Liver (tissue), 8 donors: ENCODE measurements at regions not wholly inside any gene's neighbourhood (a gene's known extent, or its start where the extent isn't known, plus 50 kb on each side); places are given as distances from the start of the nearest gene placed in this dataset.

Experiments
- DNase-seq: peaks from one replicate; pipeline ENCODE4 v3.0.0-alpha.2; 2017; ENCODE audit warnings: low spot score
- H3K27ac ChIP-seq, 2 donors: one replicate each; pipeline ENCODE4 v1.7.0; 2013; ENCODE audit warnings: inconsistent platforms in 2 of 2, low read length in 2 of 2, control low read depth in 1 of 2, low read depth in 1 of 2, mild to moderate bottlenecking in 1 of 2
- H3K27me3 ChIP-seq, 4 donors: one replicate each; pipeline versions ENCODE4 v1.6.1 to v1.7.0; 2013; ENCODE audit warnings: low read length in 3 of 4, inconsistent platforms in 1 of 4, mild to moderate bottlenecking in 1 of 4, moderate library complexity in 1 of 4; ENCODE audit not compliant: control insufficient read depth in 4 of 4, insufficient read depth in 4 of 4
- H3K36me3 ChIP-seq, 4 donors: one replicate each; pipeline versions ENCODE4 v1.6.1 to v1.7.0; 2013; ENCODE audit warnings: low read length in 3 of 4, mild to moderate bottlenecking in 3 of 4, low read depth in 1 of 4, moderate library complexity in 1 of 4; ENCODE audit not compliant: control insufficient read depth in 4 of 4, insufficient read depth in 3 of 4
- H3K4me1 ChIP-seq, 4 donors: one replicate each; pipeline versions ENCODE4 v1.6.1 to v1.7.0; 2013; ENCODE audit warnings: low read length in 3 of 4, mild to moderate bottlenecking in 3 of 4, moderate library complexity in 1 of 4; ENCODE audit not compliant: control insufficient read depth in 4 of 4, insufficient read depth in 4 of 4
- H3K4me3 ChIP-seq, 3 donors: one replicate each; pipeline versions ENCODE4 v1.6.1 to v1.7.0; 2013; ENCODE audit warnings: low read length in 3 of 3, control low read depth in 1 of 3, low read depth in 1 of 3, mild to moderate bottlenecking in 1 of 3
- H3K9ac ChIP-seq, 2 donors: one replicate each; pipeline ENCODE4 v1.7.0; 2013; ENCODE audit warnings: low read length in 2 of 2, mild to moderate bottlenecking in 2 of 2, moderate library complexity in 2 of 2, control low read depth in 1 of 2, low read depth in 1 of 2
- H3K9me3 ChIP-seq, 4 donors: one replicate each; pipeline versions ENCODE4 v1.6.1 to v1.7.0; 2013; ENCODE audit warnings: low read length in 3 of 4; ENCODE audit not compliant: control insufficient read depth in 4 of 4
- CTCF ChIP-seq: fragments of 150-350 bp; IDR thresholded peaks from 2 replicates; pipeline ENCODE4 v1.5.1; 2017; ENCODE audit warnings: improper control_type of control experiment, low read depth, low read length; ENCODE audit not compliant: missing input control
- EGR1 ChIP-seq, 2 donors: IDR thresholded peaks; 2 replicates each; pipeline ENCODE4 v1.6.1; 2016 to 2018; ENCODE audit warnings: antibody characterized with exemption in 2 of 2, low read depth in 2 of 2
- FOXA1 ChIP-seq: IDR thresholded peaks from 2 replicates; pipeline ENCODE4 v1.6.1; 2016; ENCODE audit warnings: antibody characterized with exemption
- FOXA2 ChIP-seq: IDR thresholded peaks from 2 replicates; pipeline ENCODE4 v1.6.1; 2016; ENCODE audit warnings: antibody characterized with exemption
- HNF4A ChIP-seq, 2 donors: conservative IDR thresholded peaks; 2 replicates each; pipeline ENCODE4 v1.6.1; 2016; ENCODE audit warnings: antibody characterized with exemption in 2 of 2, mild to moderate bottlenecking in 2 of 2
- HNF4G ChIP-seq: IDR thresholded peaks from 2 replicates; pipeline ENCODE4 v1.6.1; 2016; ENCODE audit warnings: antibody characterized with exemption
- JUND ChIP-seq, 2 donors: IDR thresholded peaks; 2 replicates each; pipeline ENCODE4 v1.6.1; 2016; ENCODE audit warnings: antibody characterized with exemption in 2 of 2
- MAX ChIP-seq: IDR thresholded peaks from 2 replicates; pipeline ENCODE4 v1.6.1; 2016; ENCODE audit warnings: antibody characterized with exemption
- RAD21 ChIP-seq, 2 donors: IDR thresholded peaks; 2 replicates each; pipeline ENCODE4 v1.6.1; 2016; ENCODE audit warnings: antibody characterized with exemption in 2 of 2, mild to moderate bottlenecking in 2 of 2
- REST ChIP-seq: IDR thresholded peaks from 2 replicates; pipeline ENCODE4 v1.6.1; 2016; ENCODE audit warnings: antibody characterized with exemption, mild to moderate bottlenecking
- RXRA ChIP-seq, 2 donors: IDR thresholded peaks; 2 replicates each; pipeline ENCODE4 v1.6.1; 2017 to 2018; ENCODE audit warnings: antibody characterized with exemption in 2 of 2, mild to moderate bottlenecking in 1 of 2
- SP1 ChIP-seq: IDR thresholded peaks from 2 replicates; pipeline ENCODE4 v1.6.1; 2018; ENCODE audit warnings: antibody characterized with exemption, mild to moderate bottlenecking
- YY1 ChIP-seq: IDR thresholded peaks from 2 replicates; pipeline ENCODE4 v1.6.1; 2016; ENCODE audit warnings: antibody characterized with exemption, mild to moderate bottlenecking
- ZBTB33 ChIP-seq: IDR thresholded peaks from 2 replicates; pipeline ENCODE4 v1.6.1; 2016; ENCODE audit warnings: antibody characterized with exemption
- WGBS: extraction: QIAGEN DNeasy Blood & Tissue Kit; methylation state at CpG from one replicate; pipeline ENCODE4 v1.1.7; 2013; 5-methylcytosine and 5-hydroxymethylcytosine counted together
- donor health status: healthy.
- donor health status: healthy.
- donor health status: healthy.
- donor health status: healthy.
- donor health status: healthy.

- no peak for DNase-seq
These were observed 524.3 kb downstream of the TCERG1L start for GRCh38 chr10:130787243-130787642.

GRCh38 chr10:130787821-130788220 is 523.7 kb downstream of the TCERG1L start:
- no peak overlapping the region for H3K27ac ChIP-seq
- H3K9ac ChIP-seq: no peak overlapping the region
- no peaks in the 10 kb centered on the region for H3K36me3 ChIP-seq
- peaks cover 0 to 2% (median 0%) of the 10 kb centered on the region in 4 donors for H3K27me3 ChIP-seq
- H3K9me3 ChIP-seq: no peaks in the 10 kb centered on the region
- TF ChIP-seq SP1 (no peak), EGR1 (IDR thresholded peaks at IDR 0.05; ENCODE audit: low read depth in 2 of 2) (no peak), JUND (IDR thresholded peaks at IDR 0.05) (no peak), RXRA (IDR thresholded peaks at IDR 0.05) (no peak), ZBTB33 (no peak), FOXA2 (no peak), CTCF (no peak), REST (no peak), MAX (no peak), FOXA1 (no peak), YY1 (no peak), HNF4A (conservative IDR thresholded peaks at IDR 0.05) (no peak), HNF4G (no peak)
- no peak overlapping the region for H3K4me3 ChIP-seq
- 67% methylated on average over 4 of the region's 4 CpGs for WGBS
- DNase-seq: no peak
- peaks cover 0 to 4% (median 0%) of the 10 kb centered on the region in 4 donors for H3K4me1 ChIP-seq

More at GRCh38 chr10:130787243-130787642, 524.3 kb downstream of the TCERG1L start:
- H3K27ac ChIP-seq: no peak overlapping the region
- H3K36me3 ChIP-seq: no peaks in the 10 kb centered on the region
- WGBS: 31% methylated on average over 3 of the region's 3 CpGs
- H3K27me3 ChIP-seq: peaks cover 0 to 2% (median 0%) of the 10 kb centered on the region in 4 donors
- TF ChIP-seq SP1 (no peak), CTCF (no peak), RAD21 (IDR thresholded peaks at IDR 0.05) (no peak), RXRA (IDR thresholded peaks at IDR 0.05) (no peak), YY1 (no peak)
- H3K9me3 ChIP-seq: no peaks in the 10 kb centered on the region
- peaks cover 0 to 4% (median 0%) of the 10 kb centered on the region in 4 donors for H3K4me1 ChIP-seq
- H3K9ac ChIP-seq: no peak overlapping the region
- H3K4me3 ChIP-seq: no peak overlapping the region
